Stimulated activated CD8-positive, alpha-beta memory T cell treated with anti-CD3 and anti-CD28 coated beads, Interleukin-15, amount 100 ng/mL, for 1 hour (primary cell): ENCODE measurements at regions not wholly inside any gene's neighbourhood (a gene's known extent, or its start where the extent isn't known, plus 50 kb on each side); places are given as distances from the start of the nearest gene placed in this dataset.
"Not testable (repeated sequence)": the region's sequence is repeated elsewhere in the genome, so short reads cannot be mapped to it uniquely, and the experiment has no call there.

Experiments
- DNase-seq: peaks from one replicate; pipeline ENCODE4 v3.0.0-alpha.2; 2020; ENCODE audit warnings: low read depth

DNA sequence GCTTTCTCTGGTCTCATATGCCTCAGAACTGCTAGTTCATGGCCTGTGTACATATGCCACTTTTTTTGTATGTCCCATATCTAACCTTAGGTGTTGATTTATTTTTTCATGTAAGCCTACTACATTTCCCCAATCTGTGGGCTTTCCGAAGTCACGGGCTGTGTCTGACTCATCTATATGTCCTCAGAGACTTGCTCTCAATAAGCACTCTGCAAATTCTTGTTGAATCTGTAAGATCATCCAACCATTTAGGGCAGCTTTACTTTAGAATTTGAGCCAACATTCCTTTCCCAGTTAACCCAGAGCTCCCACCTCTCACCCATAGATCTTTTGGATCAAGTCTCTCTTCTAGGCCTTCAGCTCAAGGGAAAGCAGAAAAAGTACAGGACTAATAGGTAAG lies 263.4 kb downstream of the SEC61B start:
- no peak for DNase-seq

DNA sequence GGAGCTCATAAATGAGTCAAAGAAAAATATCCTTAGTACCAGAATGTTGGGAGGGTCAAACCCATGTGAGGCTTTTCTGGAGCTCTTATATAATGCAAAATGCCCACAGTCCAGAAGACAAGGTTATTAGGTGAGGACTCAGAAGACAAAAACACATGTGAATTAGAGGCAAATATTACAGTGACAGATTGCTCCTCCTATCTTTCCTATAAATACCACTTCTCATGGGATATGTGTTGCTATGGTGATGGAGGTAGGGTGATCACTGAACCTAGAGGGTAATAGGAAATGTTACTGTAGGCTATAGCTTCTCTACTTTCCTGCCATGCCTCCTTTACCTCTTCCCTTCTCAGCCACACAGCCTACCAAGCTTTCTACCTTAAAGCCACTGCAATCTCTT lies 264.6 kb downstream of the SEC61B start:
- DNase-seq = no peak

DNA sequence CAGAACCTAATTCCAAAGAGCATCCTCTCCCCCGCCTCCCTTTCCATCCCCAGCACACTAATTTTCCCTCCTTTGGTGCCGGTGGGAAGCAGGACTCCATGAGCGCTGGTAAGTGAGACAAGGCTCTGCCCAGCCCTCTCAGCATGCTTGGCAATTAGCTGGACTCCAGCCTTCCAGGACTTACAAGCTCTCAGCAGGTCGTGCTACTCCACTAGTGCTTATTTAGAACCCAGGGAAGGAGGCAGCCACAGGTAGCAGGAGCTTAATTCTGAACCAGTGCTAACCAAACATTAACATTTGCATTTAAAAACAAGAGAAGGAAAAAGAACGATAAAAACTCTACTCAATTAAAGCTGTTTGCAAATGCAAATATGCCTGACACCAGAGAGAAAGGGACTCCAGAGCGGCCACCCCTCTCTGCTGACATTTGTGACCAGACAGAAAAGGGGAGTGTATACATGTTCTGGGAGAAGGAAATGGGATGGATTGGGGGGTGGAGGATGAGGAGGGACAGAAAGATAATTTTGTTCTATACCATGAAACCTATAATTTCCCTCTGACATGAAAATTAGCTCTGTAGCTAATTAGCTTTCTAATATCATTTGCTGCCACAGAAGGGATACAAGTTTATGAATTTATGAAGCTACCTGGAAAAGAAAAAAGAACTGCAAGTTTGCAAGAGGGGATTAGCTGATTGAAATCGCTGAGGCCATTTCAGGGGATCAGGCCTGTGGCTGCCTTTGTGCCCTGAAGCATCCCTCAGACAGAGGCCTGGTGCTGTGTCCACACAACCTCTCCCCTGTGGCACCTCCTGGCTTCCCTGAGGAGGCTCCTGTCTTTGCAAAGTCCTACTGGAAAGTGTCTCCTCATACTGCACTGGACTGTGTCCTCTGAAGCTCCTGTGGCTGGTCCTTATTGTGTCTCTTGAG lies 266.3 kb downstream of the SEC61B start:
- no peak for DNase-seq

DNA sequence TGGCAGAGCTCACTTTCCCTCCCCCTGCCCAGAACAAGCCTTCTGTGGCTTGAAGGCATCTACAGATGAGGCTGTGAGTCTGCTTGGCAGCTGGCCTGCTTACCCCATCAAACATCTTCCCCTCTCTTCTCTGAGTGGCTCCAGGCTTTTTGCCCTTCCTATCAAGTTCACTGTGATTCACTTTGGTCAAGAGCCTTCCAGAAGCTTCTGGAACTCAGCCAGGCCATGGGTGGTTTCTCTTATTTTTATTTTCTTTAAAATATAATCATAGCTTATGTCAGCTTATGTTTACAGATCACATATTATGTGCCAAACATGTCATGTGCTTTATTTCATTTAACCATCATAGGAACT lies 267.0 kb downstream of the SEC61B start:
- DNase-seq = no peak

DNA sequence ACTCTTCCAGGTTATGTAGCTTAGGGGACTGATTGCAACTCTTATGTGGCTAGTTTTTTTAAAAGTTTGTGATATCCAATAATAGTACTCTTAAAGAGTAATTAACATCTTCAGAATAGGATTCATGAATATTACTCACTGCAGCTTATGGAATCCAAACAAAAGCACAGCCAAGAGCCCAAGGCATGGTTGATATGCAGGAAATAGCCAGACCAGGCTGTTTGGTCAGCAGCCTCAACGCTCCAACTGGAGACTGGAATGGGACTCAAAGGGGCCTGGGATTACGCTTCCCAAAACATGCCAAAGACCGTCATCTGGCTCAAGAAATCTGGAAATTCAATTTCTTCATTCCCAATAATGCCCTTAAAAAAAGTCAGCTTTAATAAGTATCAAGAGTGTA lies 268.6 kb downstream of the SEC61B start:
- no peak for DNase-seq

DNA sequence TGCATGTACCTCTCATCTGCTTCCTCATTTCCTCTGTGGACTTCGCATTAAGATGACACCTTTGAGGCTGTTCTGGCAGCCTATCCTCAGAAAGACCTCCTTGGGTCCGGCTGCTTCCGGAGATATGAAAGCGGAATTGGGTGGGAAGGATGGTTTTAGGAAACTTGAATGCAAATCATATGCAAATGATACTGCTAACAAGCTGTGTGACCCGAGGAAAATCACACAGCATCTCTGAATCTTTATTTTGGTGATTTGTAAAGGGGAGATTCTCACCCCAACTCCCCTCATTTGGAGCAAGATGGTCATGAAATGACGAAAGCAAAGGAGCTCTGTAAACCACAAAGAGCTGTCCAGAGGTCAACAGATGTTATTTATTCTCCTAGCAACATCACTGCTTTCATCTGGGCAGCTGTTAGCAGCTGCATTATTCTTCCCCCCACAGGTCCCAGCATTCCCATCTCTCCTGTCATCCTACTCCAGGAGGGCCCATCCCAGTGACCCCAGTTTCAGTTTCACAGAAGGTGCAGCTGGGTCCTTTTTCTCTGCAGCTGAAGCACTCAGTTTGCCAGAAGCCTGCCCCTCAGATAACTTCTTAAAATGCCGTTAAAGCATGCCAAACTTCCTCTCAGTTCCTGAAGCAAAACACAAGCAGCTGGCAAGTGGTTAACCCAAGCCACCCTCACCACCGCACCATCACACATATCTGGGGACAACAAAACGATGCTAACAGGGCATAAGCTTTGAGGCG lies 269.5 kb downstream of the SEC61B start:
- DNase-seq = no peak

DNA sequence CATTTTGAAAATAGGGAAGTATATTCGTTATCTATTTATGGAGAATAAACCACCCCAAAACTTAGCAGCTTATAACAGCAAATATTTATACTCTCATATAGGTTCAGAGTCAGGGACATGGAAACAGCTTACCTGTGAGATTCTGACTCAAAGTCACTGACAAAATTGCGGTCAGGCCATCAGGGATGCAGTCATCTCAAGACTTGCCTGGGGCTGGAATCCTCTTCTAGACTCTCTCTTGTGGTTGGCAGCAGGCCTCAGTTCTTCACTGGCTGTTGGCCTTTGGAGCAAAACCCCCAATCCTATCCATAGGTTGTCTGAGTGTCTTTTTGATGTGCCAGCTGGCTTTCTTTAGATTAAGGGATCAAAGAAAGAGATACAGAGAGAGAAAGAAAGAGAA lies 275.6 kb downstream of the SEC61B start:
- no peak for DNase-seq

DNA sequence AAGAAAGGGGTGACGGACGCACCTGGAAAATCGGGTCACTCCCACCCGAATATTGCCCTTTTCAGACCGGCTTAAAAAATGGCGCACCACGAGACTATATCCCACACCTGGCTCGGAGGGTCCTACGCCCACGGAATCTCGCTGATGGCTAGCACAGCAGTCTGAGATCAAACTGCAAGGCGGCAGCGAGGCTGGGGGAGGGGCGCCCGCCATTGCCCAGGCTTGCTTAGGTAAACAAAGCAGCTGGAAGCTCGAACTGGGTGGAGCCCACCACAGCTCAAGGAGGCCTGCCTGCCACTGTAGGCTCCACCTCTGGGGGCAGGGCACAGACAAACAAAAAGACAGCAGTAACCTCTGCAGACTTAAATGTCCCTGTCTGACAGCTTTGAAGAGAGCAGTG lies 276.9 kb downstream of the SEC61B start:
- not testable (repeated sequence) for DNase-seq

DNA sequence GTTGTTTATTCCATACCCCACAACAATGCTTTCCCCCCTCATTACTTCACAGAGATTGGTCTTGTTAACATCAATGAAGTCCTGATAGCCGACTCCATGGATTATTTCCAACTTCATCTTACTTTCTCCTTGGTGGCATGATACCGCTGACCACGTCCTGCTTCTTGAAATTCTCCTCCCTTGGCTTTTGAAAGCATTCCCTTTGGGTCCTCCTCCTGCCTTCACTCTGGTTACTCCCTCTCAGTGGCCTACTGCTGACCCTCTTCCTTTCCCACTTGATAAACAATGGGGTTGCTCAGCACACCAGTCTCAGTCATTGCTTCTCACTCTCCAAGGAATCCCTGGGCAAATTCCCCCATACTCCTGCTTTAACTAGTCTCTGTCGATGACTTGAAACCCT lies 283.9 kb downstream of the SEC61B start:
- no peak for DNase-seq

DNA sequence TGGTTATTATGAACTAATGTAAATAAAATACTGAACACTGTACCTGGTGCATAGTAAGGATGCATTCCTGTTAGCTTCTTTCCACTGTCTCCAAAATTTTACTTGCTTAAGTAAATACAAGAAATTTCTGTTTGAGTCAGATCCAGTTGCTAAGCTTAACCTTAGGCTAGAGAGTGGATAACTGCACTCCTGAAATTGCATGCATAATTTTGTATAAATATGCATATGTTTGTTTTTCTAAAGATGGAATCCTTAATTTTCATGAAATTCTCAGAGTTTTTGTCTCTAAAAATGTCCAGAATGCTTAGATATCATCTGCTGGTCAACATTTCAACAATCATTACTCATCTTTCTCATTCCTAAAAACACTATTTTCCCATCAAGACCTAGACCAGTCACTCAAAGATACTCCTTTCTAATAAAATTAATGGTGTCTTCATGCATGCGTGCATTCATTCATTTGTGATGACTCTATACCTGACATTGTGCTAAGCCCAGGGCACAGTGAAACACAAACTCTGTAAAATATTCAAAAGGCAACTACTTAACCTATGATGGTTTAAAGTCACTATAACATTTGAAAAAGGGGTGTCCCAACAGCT lies 284.8 kb downstream of the SEC61B start:
- DNase-seq = no peak

DNA sequence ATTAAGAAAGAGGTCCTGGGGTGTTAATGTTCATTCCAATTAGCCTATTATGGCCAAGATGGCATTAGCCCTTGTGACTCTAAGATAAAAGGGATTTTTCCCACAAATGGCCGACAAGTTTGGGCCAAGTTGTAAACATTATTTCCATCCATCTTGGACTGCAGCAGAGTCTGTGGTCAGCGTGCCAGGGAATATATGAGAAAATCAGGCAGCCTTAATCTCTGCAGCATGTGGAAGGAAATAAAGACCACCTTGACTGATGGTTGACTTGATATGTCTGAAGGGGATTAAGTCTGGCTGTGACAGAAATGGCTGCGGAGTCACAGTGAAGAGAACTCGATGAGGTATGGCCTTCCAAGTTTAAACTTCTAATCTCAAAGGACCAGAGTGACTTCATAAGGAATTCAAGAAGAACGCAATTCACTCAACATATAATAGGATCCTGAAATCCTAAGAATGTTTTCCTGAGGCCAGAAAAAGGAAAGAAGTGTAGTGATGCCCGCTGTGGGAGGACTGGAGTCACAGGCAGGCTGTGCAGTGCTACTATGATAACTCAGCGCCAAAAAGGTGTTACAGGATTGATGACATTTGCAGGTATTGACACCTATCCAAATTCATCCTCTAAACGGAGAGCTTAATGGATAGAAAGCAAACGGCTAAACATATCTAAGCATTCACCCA lies 287.1 kb downstream of the SEC61B start:
- DNase-seq = no peak

DNA sequence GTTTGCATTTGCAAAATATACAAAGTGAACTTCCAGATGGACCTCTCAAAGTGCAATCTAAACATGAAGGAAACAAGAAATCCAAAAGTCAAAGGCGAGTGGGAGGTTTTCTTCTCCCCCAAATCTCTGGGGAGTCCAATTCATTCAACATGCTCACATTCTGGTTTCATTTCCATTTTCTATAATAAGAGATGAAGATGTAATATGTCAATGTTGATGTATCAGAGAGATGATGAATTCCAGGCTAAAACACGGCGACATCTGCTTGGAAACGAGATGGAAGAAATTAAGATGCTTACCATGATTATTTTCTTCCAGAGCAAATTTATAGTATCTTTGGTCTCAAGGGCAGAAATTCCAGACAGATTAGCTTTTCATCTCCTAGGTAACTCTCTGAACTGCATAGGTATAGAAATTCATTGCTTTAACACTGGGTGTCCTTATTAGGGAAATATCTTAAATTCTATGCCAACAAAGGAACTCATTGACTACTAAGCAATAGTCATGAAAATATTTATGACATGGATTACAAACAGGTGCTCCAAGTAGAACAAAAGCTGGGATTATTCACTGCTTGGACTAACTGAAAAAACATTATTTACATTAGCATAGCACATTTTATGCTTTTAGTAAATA lies 287.9 kb downstream of the SEC61B start:
- no peak for DNase-seq

DNA sequence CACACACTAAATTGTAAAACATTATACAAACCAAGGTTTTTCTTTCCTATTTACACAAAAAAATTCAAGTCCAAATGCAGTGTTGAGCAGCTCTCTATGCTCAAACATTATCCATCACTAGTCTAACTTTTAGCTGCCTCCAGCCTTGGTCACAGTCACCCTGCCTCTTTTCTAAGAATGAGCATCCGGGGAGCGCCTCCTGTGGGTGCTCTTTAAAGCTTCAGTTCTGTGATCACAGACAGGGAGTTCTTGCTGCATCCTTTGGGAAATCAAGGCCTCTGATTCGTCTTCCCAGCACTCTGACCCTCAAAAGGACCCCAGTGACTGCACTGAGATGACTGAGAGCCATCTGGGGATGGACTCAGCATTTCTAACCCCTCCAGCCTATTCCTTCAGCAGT lies 289.6 kb downstream of the SEC61B start:
- no peak for DNase-seq

DNA sequence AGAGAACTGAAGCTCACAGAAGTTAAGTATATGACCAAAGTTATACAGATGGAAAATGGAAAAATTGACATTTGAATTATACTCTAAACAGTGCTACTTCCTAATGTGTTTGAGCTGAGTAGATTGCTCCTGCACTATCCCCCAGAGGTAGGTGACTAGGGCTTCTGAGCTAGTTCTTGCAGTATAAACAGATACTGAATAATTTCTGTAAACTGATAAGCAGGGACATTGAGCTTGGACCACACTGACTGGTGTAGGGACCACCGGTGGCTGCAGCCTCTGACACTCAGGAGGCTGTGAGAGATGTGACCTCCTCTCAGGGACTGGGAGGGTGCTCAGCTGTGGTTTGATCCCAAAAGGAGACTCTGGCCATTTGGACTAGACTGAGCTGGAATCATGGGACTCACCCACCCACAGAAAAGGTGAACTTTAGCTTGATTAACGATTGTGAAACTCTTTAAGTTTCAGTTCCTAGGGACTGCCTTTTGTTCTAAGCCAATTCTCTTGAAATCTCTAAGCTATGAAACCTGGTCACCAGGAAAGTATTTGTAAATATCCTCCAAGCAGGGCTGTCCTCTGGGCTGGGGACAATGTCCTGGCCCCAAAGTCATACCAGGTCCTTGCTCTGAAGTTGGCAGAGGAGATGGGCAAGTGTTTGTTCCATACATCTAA lies 291.5 kb downstream of the SEC61B start:
- DNase-seq = no peak

DNA sequence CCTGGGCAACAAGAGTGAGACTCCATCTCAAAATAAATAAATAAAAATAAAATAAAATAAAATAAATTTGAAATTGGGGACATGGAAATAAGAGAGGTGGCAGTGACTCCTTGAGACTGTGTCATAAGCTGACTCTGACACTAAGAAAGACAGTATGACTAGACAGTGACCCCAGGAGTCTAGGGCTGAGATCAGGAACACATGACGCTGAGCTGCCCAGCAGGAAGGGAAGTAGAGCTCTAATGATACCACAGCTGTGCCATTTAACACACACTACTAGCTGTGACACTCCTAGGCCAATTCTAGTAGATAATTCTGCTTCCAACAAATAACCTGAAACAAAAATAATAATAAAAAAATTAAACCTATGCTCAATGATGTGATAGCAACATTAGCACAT lies 293.0 kb downstream of the SEC61B start:
- no peak for DNase-seq

DNA sequence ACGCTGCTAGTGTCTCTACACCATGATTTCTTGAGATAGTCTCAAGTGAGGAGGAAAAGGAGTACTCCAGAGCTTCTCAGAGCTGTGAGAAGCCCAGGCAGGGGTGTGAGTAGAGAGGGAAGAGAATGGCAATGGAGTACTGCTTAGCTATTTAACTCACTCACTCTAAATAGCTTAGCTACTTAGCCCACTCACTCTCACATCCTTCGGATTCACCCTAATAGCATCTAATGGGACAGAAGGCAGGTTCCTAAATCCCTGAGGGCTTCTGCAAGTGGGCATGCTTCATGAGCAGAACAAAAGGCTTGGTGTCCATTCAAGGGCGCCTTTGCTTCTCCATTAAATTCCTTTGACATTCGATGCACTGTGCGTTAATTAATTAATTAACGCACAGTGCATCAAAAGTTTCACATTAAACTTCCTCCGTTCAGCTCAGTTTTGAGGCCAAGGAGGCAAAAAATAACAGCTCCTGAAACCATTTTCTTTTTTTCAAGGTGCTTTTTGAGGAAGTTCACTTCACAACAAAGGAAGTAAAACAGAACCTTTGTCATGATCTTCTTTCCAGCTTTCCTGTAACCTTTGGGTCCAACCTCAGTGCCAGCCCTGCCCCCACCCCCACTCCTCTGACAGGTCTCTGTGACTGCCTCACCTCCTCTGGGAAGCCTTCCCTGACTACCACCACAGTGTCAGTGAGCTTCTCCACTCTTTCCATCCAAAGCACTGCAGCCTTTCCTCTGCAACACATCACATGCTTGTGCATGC lies 294.0 kb downstream of the SEC61B start:
- no peak for DNase-seq

DNA sequence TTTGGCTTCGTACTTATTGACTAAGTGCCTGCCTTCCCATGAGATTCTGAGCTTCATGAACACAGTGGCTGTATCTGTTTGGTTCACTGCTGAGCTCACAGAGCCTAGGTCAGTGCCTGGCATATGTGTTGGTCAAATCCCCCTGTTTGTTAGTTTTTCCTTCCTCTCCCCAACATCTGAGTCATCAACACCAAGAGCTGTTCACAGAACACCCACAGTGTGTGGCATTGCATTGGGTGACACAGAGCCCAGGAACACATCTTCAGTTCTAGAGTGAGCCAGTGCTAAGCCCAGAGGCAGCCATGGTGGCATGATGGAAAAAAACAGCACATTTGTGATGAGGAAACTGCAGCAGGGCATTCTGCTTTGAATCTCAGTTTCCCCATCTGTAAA lies 294.6 kb downstream of the SEC61B start:
- no peak for DNase-seq

DNA sequence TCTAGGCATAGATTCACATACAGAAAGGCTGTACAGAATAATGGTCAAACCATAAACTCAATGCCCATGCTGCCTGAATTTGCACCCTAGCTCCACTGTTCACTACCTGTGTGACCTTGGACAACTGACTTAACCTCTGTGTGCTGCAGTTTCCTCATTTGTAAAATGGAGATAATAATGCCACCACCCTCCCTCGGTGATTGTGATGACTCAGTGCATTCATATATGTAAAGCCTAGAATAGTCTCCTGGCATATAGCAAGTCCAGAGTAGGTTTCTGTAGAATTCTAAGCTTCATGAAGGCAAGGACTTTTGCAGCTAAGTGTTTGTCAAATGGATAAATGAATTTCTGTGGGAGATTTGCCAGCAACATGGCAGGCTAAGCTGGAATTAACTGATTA lies 297.8 kb upstream of the NR4A3 start:
- no peak for DNase-seq

DNA sequence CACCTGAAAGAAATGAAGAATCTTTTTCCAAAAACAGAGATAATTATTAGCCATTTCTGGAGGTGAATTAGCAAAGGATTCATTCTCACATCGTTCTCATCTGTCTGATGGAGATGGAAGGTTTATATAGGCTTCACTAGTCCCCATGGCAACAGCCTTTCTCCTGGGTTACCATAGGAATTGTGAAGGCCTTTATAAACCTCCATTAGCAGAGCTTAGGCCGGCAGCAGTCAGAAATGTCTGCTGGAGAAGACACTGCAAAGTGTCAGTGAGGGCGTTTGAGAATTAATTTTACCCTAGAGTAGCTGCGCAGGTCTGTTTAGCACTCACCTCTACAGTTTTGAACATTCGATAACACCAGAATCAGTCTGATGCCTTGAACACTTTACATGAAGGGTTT lies 290.4 kb upstream of the NR4A3 start:
- DNase-seq = no peak

DNA sequence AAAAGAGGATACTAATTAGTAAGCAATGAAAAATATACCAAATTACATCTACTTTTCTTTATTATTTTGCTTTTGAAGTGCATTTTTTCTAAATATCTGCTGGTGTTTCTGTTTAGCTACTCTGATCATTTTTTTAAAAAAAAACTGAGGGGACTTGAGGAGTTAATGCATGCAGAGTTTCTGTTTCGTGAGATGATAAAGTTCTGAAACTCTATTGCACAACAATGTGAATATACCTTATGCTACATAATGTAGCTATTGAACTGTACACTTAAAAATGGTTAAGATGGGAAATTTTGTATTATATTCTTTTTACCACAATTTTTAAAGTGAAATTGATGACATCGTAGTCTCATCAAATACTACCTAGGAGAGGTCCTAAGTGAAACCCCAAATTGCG lies 288.3 kb upstream of the NR4A3 start:
- DNase-seq = no peak

DNA sequence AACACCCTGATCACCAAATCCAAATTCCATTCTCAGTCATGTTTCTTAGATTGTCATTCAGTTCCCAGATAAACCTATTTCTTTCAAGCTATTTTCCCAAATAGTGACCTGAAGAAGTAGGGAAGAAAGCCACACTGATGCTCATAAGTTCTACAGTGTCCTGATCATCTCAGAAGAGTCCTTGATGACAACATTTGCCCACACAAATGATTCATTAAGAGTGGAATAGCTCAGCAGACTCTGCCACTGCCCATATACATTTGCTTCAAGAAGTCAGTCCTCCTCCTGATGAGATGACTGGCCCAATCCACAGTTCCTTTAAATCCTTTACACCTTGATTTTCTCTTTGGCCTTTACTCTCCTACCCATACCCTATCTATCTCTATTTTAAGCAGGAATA lies 283.7 kb upstream of the NR4A3 start:
- no peak for DNase-seq
